ENCODE measurements at regions not wholly inside any gene's neighbourhood (a gene's known extent, or its start where the extent isn't known, plus 50 kb on each side); places are given as distances from the start of the nearest gene placed in this dataset.
"Not testable (repeated sequence)": the region's sequence is repeated elsewhere in the genome, so short reads cannot be mapped to it uniquely, and the experiment has no call there.

- H3K36me3 ChIP-seq (ENCODE audit: control insufficient read depth, insufficient read depth, low read length); DNase-seq (ENCODE audit: low read depth in 2 of 2); H4K20me1 ChIP-seq (ENCODE audit: control insufficient read depth, extremely low read depth, insufficient read depth, low read length); H3K27ac ChIP-seq (ENCODE audit: insufficient read depth, low read length); H2AFZ ChIP-seq (ENCODE audit: low read length); H3K4me1 ChIP-seq (ENCODE audit: control insufficient read depth, extremely low read depth, insufficient read depth, low read length); H3K79me2 ChIP-seq (ENCODE audit: control insufficient read depth, insufficient read depth, low read length); H3K4me3 ChIP-seq (replicated peaks in 1 of 4; ENCODE audit: control extremely low read depth in 1 of 4, insufficient read depth in 1 of 4, low read depth in 3 of 4, low read length in 4 of 4); H3K4me2 ChIP-seq (ENCODE audit: extremely low read depth, insufficient read depth, low read length); H3K9me3 ChIP-seq (ENCODE audit: control insufficient read depth, insufficient read depth, low read depth, low read length); H3K9ac ChIP-seq (ENCODE audit: insufficient read depth, low read length); H3K27me3 ChIP-seq (ENCODE audit: control insufficient read depth, insufficient read depth, low read length): not testable (repeated sequence)
Observed at GRCh38 chr7:65144557-65144956, 138.1 kb upstream of the ERV3-1 start.

- H2AFZ ChIP-seq (ENCODE audit: low read length); DNase-seq (ENCODE audit: low read depth in 2 of 2); H3K27ac ChIP-seq (ENCODE audit: insufficient read depth, low read length); H3K79me2 ChIP-seq (ENCODE audit: control insufficient read depth, insufficient read depth, low read length); H3K4me3 ChIP-seq (replicated peaks in 1 of 4; ENCODE audit: control extremely low read depth in 1 of 4, insufficient read depth in 1 of 4, low read depth in 3 of 4, low read length in 4 of 4); H3K4me1 ChIP-seq (ENCODE audit: control insufficient read depth, extremely low read depth, insufficient read depth, low read length); H3K4me2 ChIP-seq (ENCODE audit: extremely low read depth, insufficient read depth, low read length); H3K27me3 ChIP-seq (ENCODE audit: control insufficient read depth, insufficient read depth, low read length); H4K20me1 ChIP-seq (ENCODE audit: control insufficient read depth, extremely low read depth, insufficient read depth, low read length); H3K9me3 ChIP-seq (ENCODE audit: control insufficient read depth, insufficient read depth, low read depth, low read length); H3K36me3 ChIP-seq (ENCODE audit: control insufficient read depth, insufficient read depth, low read length); H3K9ac ChIP-seq (ENCODE audit: insufficient read depth, low read length): not testable (repeated sequence)
Observed at GRCh38 chr7:65144119-65144518, 137.6 kb upstream of the ERV3-1 start.

DNA sequence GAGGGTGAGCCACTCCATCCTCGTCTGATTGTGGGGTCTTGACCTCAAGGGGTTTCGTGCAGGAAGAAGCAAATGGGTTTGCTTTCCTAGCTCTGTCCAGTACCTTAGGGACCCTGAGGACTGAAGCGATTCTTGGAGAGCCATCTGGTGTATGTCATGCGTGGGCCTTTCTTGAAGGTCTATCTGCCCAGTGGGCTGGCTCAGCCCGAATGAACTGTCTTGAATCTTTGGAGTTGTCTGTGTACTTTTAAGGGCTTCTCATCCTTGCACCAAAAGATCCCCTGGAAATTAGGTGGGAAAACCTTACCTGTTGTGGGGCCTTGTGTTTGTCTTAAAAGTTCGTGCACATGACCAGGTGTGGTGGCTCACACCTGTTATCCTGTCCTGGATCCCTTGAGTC lies 135.4 kb upstream of the ERV3-1 start:
- H3K4me2 ChIP-seq (ENCODE audit: extremely low read depth, insufficient read depth, low read length); H3K27ac ChIP-seq (ENCODE audit: insufficient read depth, low read length); H2AFZ ChIP-seq (ENCODE audit: low read length); H3K4me1 ChIP-seq (ENCODE audit: control insufficient read depth, extremely low read depth, insufficient read depth, low read length); H4K20me1 ChIP-seq (ENCODE audit: control insufficient read depth, extremely low read depth, insufficient read depth, low read length); H3K9me3 ChIP-seq (ENCODE audit: control insufficient read depth, insufficient read depth, low read depth, low read length); H3K79me2 ChIP-seq (ENCODE audit: control insufficient read depth, insufficient read depth, low read length); DNase-seq (ENCODE audit: low read depth in 2 of 2); H3K9ac ChIP-seq (ENCODE audit: insufficient read depth, low read length); H3K4me3 ChIP-seq (replicated peaks in 1 of 4; ENCODE audit: control extremely low read depth in 1 of 4, insufficient read depth in 1 of 4, low read depth in 3 of 4, low read length in 4 of 4); H3K36me3 ChIP-seq (ENCODE audit: control insufficient read depth, insufficient read depth, low read length); H3K27me3 ChIP-seq (ENCODE audit: control insufficient read depth, insufficient read depth, low read length): not testable (repeated sequence)

- not testable (repeated sequence) for H3K4me3 ChIP-seq (replicated peaks in 1 of 4; ENCODE audit: control extremely low read depth in 1 of 4, insufficient read depth in 1 of 4, low read depth in 3 of 4, low read length in 4 of 4); H3K4me1 ChIP-seq (ENCODE audit: control insufficient read depth, extremely low read depth, insufficient read depth, low read length); H3K9me3 ChIP-seq (ENCODE audit: control insufficient read depth, insufficient read depth, low read depth, low read length); H2AFZ ChIP-seq (ENCODE audit: low read length); H3K27me3 ChIP-seq (ENCODE audit: control insufficient read depth, insufficient read depth, low read length); H3K79me2 ChIP-seq (ENCODE audit: control insufficient read depth, insufficient read depth, low read length); H3K27ac ChIP-seq (ENCODE audit: insufficient read depth, low read length); H3K4me2 ChIP-seq (ENCODE audit: extremely low read depth, insufficient read depth, low read length); H4K20me1 ChIP-seq (ENCODE audit: control insufficient read depth, extremely low read depth, insufficient read depth, low read length); H3K36me3 ChIP-seq (ENCODE audit: control insufficient read depth, insufficient read depth, low read length); H3K9ac ChIP-seq (ENCODE audit: insufficient read depth, low read length); DNase-seq (ENCODE audit: low read depth in 2 of 2)
Observed at GRCh38 chr7:65141405-65141778, 134.9 kb upstream of the ERV3-1 start.

- H3K9me3 ChIP-seq (ENCODE audit: control insufficient read depth, insufficient read depth, low read depth, low read length); H3K36me3 ChIP-seq (ENCODE audit: control insufficient read depth, insufficient read depth, low read length); H4K20me1 ChIP-seq (ENCODE audit: control insufficient read depth, extremely low read depth, insufficient read depth, low read length); H2AFZ ChIP-seq (ENCODE audit: low read length); DNase-seq (ENCODE audit: low read depth in 2 of 2); H3K79me2 ChIP-seq (ENCODE audit: control insufficient read depth, insufficient read depth, low read length); H3K27ac ChIP-seq (ENCODE audit: insufficient read depth, low read length); H3K4me1 ChIP-seq (ENCODE audit: control insufficient read depth, extremely low read depth, insufficient read depth, low read length); H3K9ac ChIP-seq (ENCODE audit: insufficient read depth, low read length); H3K27me3 ChIP-seq (ENCODE audit: control insufficient read depth, insufficient read depth, low read length); H3K4me2 ChIP-seq (ENCODE audit: extremely low read depth, insufficient read depth, low read length): not testable (repeated sequence)
- H3K4me3 ChIP-seq (replicated peaks in 1 of 4; ENCODE audit: control extremely low read depth in 1 of 4, insufficient read depth in 1 of 4, low read depth in 3 of 4, low read length in 4 of 4) = peak overlapping the region in 1 of 4 experiments; percentile 28
Observed at GRCh38 chr7:65140543-65141404, 134.3 kb upstream of the ERV3-1 start.

DNA sequence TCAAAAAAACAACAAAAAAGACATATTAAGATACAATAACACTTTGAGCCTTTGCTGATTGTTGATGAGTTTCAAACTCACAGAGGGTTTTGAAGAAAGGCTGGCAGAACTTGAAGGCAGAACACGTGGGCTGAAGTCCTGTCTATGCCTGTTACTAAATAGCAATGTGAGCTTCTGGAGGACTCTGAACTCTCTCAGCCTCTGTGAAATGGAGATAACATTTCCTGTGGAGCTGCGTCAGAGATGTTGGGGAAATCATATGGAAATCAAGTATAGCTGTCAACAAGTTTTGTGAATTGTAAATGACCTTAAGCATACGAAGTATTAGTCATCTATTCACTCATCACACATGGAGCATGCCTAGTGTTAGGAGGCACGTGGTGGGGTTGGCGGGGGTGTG lies 130.4 kb upstream of the ERV3-1 start:
- not testable (repeated sequence) for H2AFZ ChIP-seq (ENCODE audit: low read length); H3K9me3 ChIP-seq (ENCODE audit: control insufficient read depth, insufficient read depth, low read depth, low read length); H3K4me3 ChIP-seq (replicated peaks in 1 of 4; ENCODE audit: control extremely low read depth in 1 of 4, insufficient read depth in 1 of 4, low read depth in 3 of 4, low read length in 4 of 4); H3K27ac ChIP-seq (ENCODE audit: insufficient read depth, low read length); DNase-seq (ENCODE audit: low read depth in 2 of 2); H3K36me3 ChIP-seq (ENCODE audit: control insufficient read depth, insufficient read depth, low read length); H4K20me1 ChIP-seq (ENCODE audit: control insufficient read depth, extremely low read depth, insufficient read depth, low read length); H3K4me2 ChIP-seq (ENCODE audit: extremely low read depth, insufficient read depth, low read length); H3K27me3 ChIP-seq (ENCODE audit: control insufficient read depth, insufficient read depth, low read length); H3K9ac ChIP-seq (ENCODE audit: insufficient read depth, low read length); H3K4me1 ChIP-seq (ENCODE audit: control insufficient read depth, extremely low read depth, insufficient read depth, low read length); H3K79me2 ChIP-seq (ENCODE audit: control insufficient read depth, insufficient read depth, low read length)

- not testable (repeated sequence) for H3K4me2 ChIP-seq (ENCODE audit: extremely low read depth, insufficient read depth, low read length); H3K9me3 ChIP-seq (ENCODE audit: control insufficient read depth, insufficient read depth, low read depth, low read length); H3K4me3 ChIP-seq (replicated peaks in 1 of 4; ENCODE audit: control extremely low read depth in 1 of 4, insufficient read depth in 1 of 4, low read depth in 3 of 4, low read length in 4 of 4); H3K27me3 ChIP-seq (ENCODE audit: control insufficient read depth, insufficient read depth, low read length); H2AFZ ChIP-seq (ENCODE audit: low read length); H3K79me2 ChIP-seq (ENCODE audit: control insufficient read depth, insufficient read depth, low read length); H4K20me1 ChIP-seq (ENCODE audit: control insufficient read depth, extremely low read depth, insufficient read depth, low read length); H3K27ac ChIP-seq (ENCODE audit: insufficient read depth, low read length); DNase-seq (ENCODE audit: low read depth in 2 of 2); H3K9ac ChIP-seq (ENCODE audit: insufficient read depth, low read length); H3K36me3 ChIP-seq (ENCODE audit: control insufficient read depth, insufficient read depth, low read length); H3K4me1 ChIP-seq (ENCODE audit: control insufficient read depth, extremely low read depth, insufficient read depth, low read length)
Observed at GRCh38 chr7:65133087-65133486, 126.6 kb upstream of the ERV3-1 start.
